Endometrium (tissue), 2 donors: ENCODE measurements at regions not wholly inside any gene's neighbourhood (a gene's known extent, or its start where the extent isn't known, plus 50 kb on each side); places are given as distances from the start of the nearest gene placed in this dataset.

Source experiments
- FAIRE-seq: peaks from 2 replicates; lab custom pipeline; 2012; peaks lifted over from hg19 to GRCh38; lab: Jason Lieb, UNC
- donor health status: control.
- donor health status: control.

- FAIRE-seq, result no peak
Observed at GRCh38 chr11:134572741-134573675, 161.0 kb upstream of the B3GAT1 start.

- FAIRE-seq, result no peak
Observed at GRCh38 chr11:134571301-134571700, 159.3 kb upstream of the B3GAT1 start.

GRCh38 chr11:134569195-134569594 lies 157.2 kb upstream of the B3GAT1 start:
- no peak for FAIRE-seq

- no peak for FAIRE-seq
Observed at GRCh38 chr11:134566311-134566710, 154.3 kb upstream of the B3GAT1 start.

GRCh38 chr11:134565343-134565891 lies 153.4 kb upstream of the B3GAT1 start:
- FAIRE-seq, result no peak

GRCh38 chr11:134564472-134565200 lies 152.6 kb upstream of the B3GAT1 start:
- no peak for FAIRE-seq

GRCh38 chr11:134562941-134563471 lies 151.0 kb upstream of the B3GAT1 start:
- FAIRE-seq, result no peak

GRCh38 chr11:134562196-134562595 lies 150.2 kb upstream of the B3GAT1 start:
- no peak for FAIRE-seq

- no peak for FAIRE-seq
Observed at GRCh38 chr11:134561331-134561720, 149.3 kb upstream of the B3GAT1 start.

- no peak for FAIRE-seq
Observed at GRCh38 chr11:134560566-134561330, 148.7 kb upstream of the B3GAT1 start.

- no peak for FAIRE-seq
Observed at GRCh38 chr11:134560066-134560465, 148.0 kb upstream of the B3GAT1 start.

- no peak for FAIRE-seq
Observed at GRCh38 chr11:134559602-134559962, 147.5 kb upstream of the B3GAT1 start.

- FAIRE-seq, result no peak
Observed at GRCh38 chr11:134558916-134559601, 147.0 kb upstream of the B3GAT1 start.

GRCh38 chr11:134558258-134558835 lies 146.3 kb upstream of the B3GAT1 start:
- FAIRE-seq, result no peak

- no peak for FAIRE-seq
Observed at GRCh38 chr11:134557571-134558257, 145.7 kb upstream of the B3GAT1 start.

- FAIRE-seq, result no peak
Observed at GRCh38 chr11:134556186-134556585, 144.1 kb upstream of the B3GAT1 start.

- no peak for FAIRE-seq
Observed at GRCh38 chr11:134555510-134555909, 143.5 kb upstream of the B3GAT1 start.

- FAIRE-seq, result no peak
Observed at GRCh38 chr11:134554861-134555260, 142.8 kb upstream of the B3GAT1 start.

- FAIRE-seq, result no peak
Observed at GRCh38 chr11:134554106-134554505, 142.1 kb upstream of the B3GAT1 start.

GRCh38 chr11:134552749-134553148 lies 140.7 kb upstream of the B3GAT1 start:
- no peak for FAIRE-seq
